IMR-90 (cell line): ENCODE measurements at regions not wholly inside any gene's neighbourhood (a gene's known extent, or its start where the extent isn't known, plus 50 kb on each side); places are given as distances from the start of the nearest gene placed in this dataset.

Experiments
- ATAC-seq: fragments of 200-7000 bp; cut with Tn5 transposase; 2 replicates; pipeline ENCODE4 v1.9.1; 2020; ENCODE audit warnings: low read depth, mild to moderate bottlenecking, moderate library complexity
- BruUV-seq: library from RNA; stranded (reverse); fragments of 400-500 nt; replicated peaks from 2 replicates; lab custom pipeline; 2021; lab: Mats Ljungman, UMichigan
- CTCF ChIA-PET: fragments of 300-600 bp; formaldehyde crosslinking; extraction: SDS; loops from one replicate; lab custom pipeline; 2021; ENCODE audit warnings: antibody characterized with exemption; lab: Yijun Ruan, JAX
- POLR2A ChIA-PET: fragments of 300-600 bp; sonication (Branson Sonifier 250); formaldehyde crosslinking; loops from one replicate; lab custom pipeline; 2022; ENCODE audit warnings: antibody characterized with exemption; ENCODE audit not compliant: unreplicated experiment; lab: Charles Lee
- DNase-seq: peaks from one replicate; pipeline ENCODE4 v3.0.0; 2013
- H2AFZ ChIP-seq: replicated peaks from 2 replicates; pipeline ENCODE3; 2013; ENCODE audit warnings: low read length, mild to moderate bottlenecking; ENCODE audit not compliant: poor library complexity
- H2AK5ac ChIP-seq: 2 replicates; pipeline ENCODE4 v1.6.1; 2013; ENCODE audit warnings: low read depth, low read length, inconsistent platforms
- H2AK9ac ChIP-seq: replicated peaks from 2 replicates; pipeline ENCODE3; 2013; ENCODE audit warnings: mild to moderate bottlenecking, low read depth, low read length, moderate library complexity; ENCODE audit not compliant: poor library complexity
- H2BK120ac ChIP-seq: 2 replicates; pipeline ENCODE4 v1.6.1; 2013; ENCODE audit warnings: low read depth, low read length, inconsistent platforms
- H2BK15ac ChIP-seq: 3 replicates; pipeline ENCODE4 v1.6.1; 2013; ENCODE audit warnings: low read depth, low read length, inconsistent platforms
- H2BK20ac ChIP-seq: 2 replicates; pipeline ENCODE4 v1.6.1; 2013; ENCODE audit warnings: low read depth, mild to moderate bottlenecking, inconsistent platforms, low read length, moderate library complexity
- H2BK5ac ChIP-seq: 2 replicates; pipeline ENCODE4 v1.6.1; 2013; ENCODE audit warnings: mild to moderate bottlenecking, low read depth, low read length, inconsistent platforms; ENCODE audit not compliant: poor library complexity, severe bottlenecking
- H3K14ac ChIP-seq: replicated peaks from 2 replicates; pipeline ENCODE4 v1.6.1; 2013; ENCODE audit warnings: low read depth, low read length, inconsistent platforms
- H3K18ac ChIP-seq: 2 replicates; pipeline ENCODE4 v1.6.1; 2013; ENCODE audit warnings: low read depth, low read length, control low read depth
- H3K23ac ChIP-seq: 2 replicates; pipeline ENCODE4 v1.6.1; 2013; ENCODE audit warnings: low read depth, low read length, inconsistent platforms
- H3K27ac ChIP-seq: 2 replicates; pipeline ENCODE4 v1.5.1; 2013; ENCODE audit warnings: mild to moderate bottlenecking, control low read depth, low read length; ENCODE audit not compliant: insufficient read depth
- H3K27me3 ChIP-seq: 2 replicates; pipeline ENCODE4 v1.6.1; 2013; ENCODE audit warnings: low read length; ENCODE audit not compliant: control insufficient read depth, insufficient read depth
- H3K36me3 ChIP-seq: 2 replicates; pipeline ENCODE4 v1.6.1; 2013; ENCODE audit warnings: low read length, mixed read lengths; ENCODE audit not compliant: control insufficient read depth, insufficient read depth
- H3K4ac ChIP-seq: 2 replicates; pipeline ENCODE4 v1.6.1; 2013; ENCODE audit warnings: low read depth, low read length, inconsistent platforms
- H3K4me1 ChIP-seq: 2 replicates; pipeline ENCODE4 v1.6.1; 2013; ENCODE audit warnings: low read length, mixed read lengths; ENCODE audit not compliant: control insufficient read depth, insufficient read depth
- H3K4me2 ChIP-seq: 2 replicates; pipeline ENCODE4 v1.6.1; 2013; ENCODE audit warnings: low read depth, mild to moderate bottlenecking, control low read depth, low read length, moderate library complexity
- H3K4me3 ChIP-seq: 2 replicates; pipeline ENCODE4 v1.5.1; 2013; ENCODE audit warnings: low read depth, mild to moderate bottlenecking, control low read depth, low read length, moderate library complexity; ENCODE audit not compliant: insufficient read depth
- H3K56ac ChIP-seq: 2 replicates; pipeline ENCODE4 v1.6.1; 2013; ENCODE audit warnings: low read length, inconsistent platforms; ENCODE audit not compliant: insufficient read depth; ENCODE audit errors: extremely low read depth
- H3K79me1 ChIP-seq, 2 experiments: 2 replicates each; pipeline ENCODE4 v1.6.1; 2013; ENCODE audit warnings: low read length in 2 of 2, inconsistent platforms in 1 of 2, low read depth in 1 of 2
- H3K9ac ChIP-seq: 2 replicates; pipeline ENCODE4 v1.6.1; 2013; ENCODE audit warnings: low read depth, low read length, control low read depth
- H3K9me1 ChIP-seq: 2 replicates; pipeline ENCODE4 v1.6.1; 2013; ENCODE audit warnings: low read length, inconsistent platforms; ENCODE audit not compliant: insufficient read depth
- H3K9me3 ChIP-seq: 2 replicates; pipeline ENCODE4 v1.6.1; 2013; ENCODE audit warnings: low read length; ENCODE audit not compliant: control insufficient read depth, insufficient read depth
- H4K20me1 ChIP-seq: 2 replicates; pipeline ENCODE4 v1.6.1; 2013; ENCODE audit warnings: low read length, inconsistent platforms; ENCODE audit not compliant: insufficient read depth
- H4K5ac ChIP-seq: 2 replicates; pipeline ENCODE4 v1.6.1; 2013; ENCODE audit warnings: mild to moderate bottlenecking, low read depth, low read length, control low read depth
- H4K8ac ChIP-seq, 2 experiments: 2 replicates each; pipeline ENCODE4 v1.6.1; 2013; ENCODE audit warnings: low read depth in 2 of 2, low read length in 2 of 2, control low read depth in 1 of 2, inconsistent platforms in 1 of 2
- H4K91ac ChIP-seq: 2 replicates; pipeline ENCODE4 v1.6.1; 2013; ENCODE audit warnings: low read depth, low read length, inconsistent platforms; ENCODE audit not compliant: insufficient read depth
- BHLHE40 ChIP-seq: fragments of 150-350 bp; IDR thresholded peaks from 2 replicates; pipeline ENCODE4 v1.6.1; 2016; ENCODE audit warnings: mild to moderate bottlenecking, low read depth, low read length
- CEBPB ChIP-seq: IDR thresholded peaks from 2 replicates; pipeline ENCODE4 v1.6.1; 2012; ENCODE audit warnings: low read depth, low read length, improper control_type of control experiment
- CHD1 ChIP-seq: IDR thresholded peaks from 2 replicates; pipeline ENCODE4 v1.6.1; 2012; ENCODE audit warnings: low read depth, low read length, improper control_type of control experiment
- ELK1 ChIP-seq: fragments of 150-350 bp; IDR thresholded peaks from 2 replicates; pipeline ENCODE4 v1.6.1; 2016; ENCODE audit warnings: low read depth, mild to moderate bottlenecking, low read length, moderate library complexity, borderline replicate concordance
- FOS ChIP-seq: fragments of 150-350 bp; IDR thresholded peaks from 2 replicates; pipeline ENCODE4 v1.6.1; 2016; ENCODE audit warnings: low read depth, low read length
- MAFK ChIP-seq: IDR thresholded peaks from 2 replicates; pipeline ENCODE4 v1.6.1; 2012; ENCODE audit warnings: low read depth, low read length, improper control_type of control experiment
- RAD21 ChIP-seq: IDR thresholded peaks from 2 replicates; pipeline ENCODE4 v1.6.1; 2012; ENCODE audit warnings: low read length, improper control_type of control experiment
- WGBS, 2 experiments: methylation state at CpG; one replicate each; pipeline versions ENCODE4 v1.1.5 to v1.1.7; 2013; ENCODE audit warnings: missing lambda C conversion rate in 2 of 2; ENCODE audit not compliant: insufficient read length in 1 of 2; ENCODE audit errors: extremely low coverage in 2 of 2; 5-methylcytosine and 5-hydroxymethylcytosine counted together
- dilution Hi-C: fragments of 300-500 bp; cut with HindIII; formaldehyde crosslinking; loops from one replicate; pipeline ENCODE4 v1.14.3; 2018; ENCODE audit warnings: low sequenced_read_pairs; ENCODE audit not compliant: unreplicated experiment
- in situ Hi-C: fragments of 300-500 bp; cut with MboI; formaldehyde crosslinking; loops from 3 replicates; pipeline ENCODE4 v1.14.3; 2019; ENCODE audit warnings: low sequenced_read_pairs, inconsistent platforms, mixed read lengths
- intact Hi-C: fragments of 100-400 bp; cut with micrococcal nuclease; formaldehyde crosslinking; loops from 2 replicates; pipeline ENCODE4 v1.10.0; 2022

DNA sequence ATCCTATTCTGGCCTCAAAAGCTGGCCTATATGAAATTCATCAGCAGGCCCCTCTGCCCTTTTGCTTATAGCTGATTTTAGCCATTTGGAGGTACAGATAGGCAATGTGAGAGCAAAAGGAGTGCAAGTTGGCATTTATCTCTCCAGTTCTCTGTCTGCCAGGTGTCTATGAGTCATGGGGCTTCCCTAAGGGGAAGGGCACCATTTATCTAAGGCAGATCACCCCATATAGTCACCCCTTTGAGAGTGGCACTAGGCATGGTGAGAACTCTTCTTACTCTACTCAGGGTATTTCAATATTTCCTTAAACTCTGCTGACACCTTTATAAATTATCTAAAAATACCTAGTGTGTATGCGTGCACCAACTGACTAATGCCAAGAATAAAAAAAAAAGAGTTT, 314.7 kb upstream of the CDH6 start:
- Histone ChIP-seq H3K4ac (no peak overlapping the region), H3K9ac (no peak overlapping the region), H2BK15ac (no peak overlapping the region), H2BK20ac (no peak overlapping the region), H3K36me3 (no peaks in the 10 kb centered on the region), H3K4me1 (peaks cover 6% of the 10 kb centered on the region), H3K18ac (no peak overlapping the region), H3K79me1 (no peaks in the 10 kb centered on the region), H4K91ac (no peak overlapping the region), H3K4me2 (no peak overlapping the region), H4K20me1 (no peaks in the 10 kb centered on the region), H3K27me3 (no peaks in the 10 kb centered on the region), H3K9me1 (no peaks in the 10 kb centered on the region), H2AK9ac (no peak overlapping the region), H3K4me3 (no peak overlapping the region), H2AK5ac (no peak overlapping the region), H3K14ac (no peak overlapping the region), H2AFZ (no peak overlapping the region), H2BK120ac (no peak overlapping the region), H4K8ac (no peak overlapping the region), H3K56ac (no peak overlapping the region), H2BK5ac (no peak overlapping the region), H4K5ac (no peak overlapping the region), H3K23ac (no peak overlapping the region), H3K27ac (no peak overlapping the region), H3K9me3 (no peaks in the 10 kb centered on the region)
- ChIA-PET POLR2A (no interaction called here), CTCF (no interaction called here)
- dilution Hi-C loops: no loop called here
- ATAC-seq (no peak), DNase-seq (no peak)
- intact Hi-C loops: no loop called here
- in situ Hi-C loops: no loop called here
- WGBS, 2 experiments: no CpG with 5 or more reads among the region's 1 CpG
- TF ChIP-seq BHLHE40 (no peak), MAFK (no peak), FOS (no peak), ELK1 (no peak), CHD1 (no peak), CEBPB (no peak), RAD21 (no peak)
- BruUV-seq: no TSS peak
